GM19043 (cell line): ENCODE measurements at regions not wholly inside any gene's neighbourhood (a gene's known extent, or its start where the extent isn't known, plus 50 kb on each side); places are given as distances from the start of the nearest gene placed in this dataset.
"Not testable (repeated sequence)": the region's sequence is repeated elsewhere in the genome, so short reads cannot be mapped to it uniquely, and the experiment has no call there.

Experiments used
- ATAC-seq: cut with Tn5 transposase; IDR thresholded peaks from one replicate; pipeline ENCODE4 v1.9.1; 2021; ENCODE audit warnings: low read depth; ENCODE audit not compliant: unreplicated experiment

DNA sequence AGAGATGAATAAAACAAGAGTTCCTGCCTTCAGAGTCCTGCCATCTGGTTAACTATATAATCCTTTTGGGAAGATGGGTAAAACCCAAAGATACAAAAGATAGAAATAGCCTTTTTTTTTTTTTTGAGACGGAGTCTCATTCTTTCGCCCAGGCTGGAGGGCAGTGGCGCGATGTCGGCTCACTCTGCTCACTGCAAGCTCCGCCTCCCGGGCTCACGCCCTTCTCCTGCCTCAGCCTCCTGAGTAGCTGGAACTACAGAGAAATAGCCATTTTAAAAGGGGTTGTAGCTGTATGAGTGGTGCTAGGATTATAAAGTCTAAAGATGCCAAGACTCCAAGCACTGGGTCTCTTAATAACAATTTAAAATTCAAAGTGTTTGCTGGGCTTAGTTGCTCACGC lies 97.2 kb downstream of the KDR start:
- ATAC-seq: no peak

DNA sequence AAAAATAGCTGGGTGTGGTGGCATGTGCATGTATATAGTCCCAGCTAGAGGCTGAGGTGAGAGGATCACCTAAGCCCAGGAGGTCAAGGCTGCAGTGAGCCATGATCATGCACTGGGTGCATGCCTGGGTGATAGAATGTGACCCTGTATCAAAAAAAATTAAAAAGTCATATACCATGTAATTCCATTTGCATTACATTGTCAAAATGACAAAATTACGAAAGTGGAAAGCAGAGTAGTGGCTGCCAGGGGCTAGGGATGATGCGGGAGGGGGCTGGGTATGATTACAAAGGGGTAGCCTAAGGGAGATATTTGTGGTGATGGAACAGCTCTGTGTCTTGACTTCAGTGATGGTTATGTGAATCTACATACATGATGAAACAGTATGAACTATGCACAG lies 97.8 kb downstream of the KDR start:
- no peak for ATAC-seq

DNA sequence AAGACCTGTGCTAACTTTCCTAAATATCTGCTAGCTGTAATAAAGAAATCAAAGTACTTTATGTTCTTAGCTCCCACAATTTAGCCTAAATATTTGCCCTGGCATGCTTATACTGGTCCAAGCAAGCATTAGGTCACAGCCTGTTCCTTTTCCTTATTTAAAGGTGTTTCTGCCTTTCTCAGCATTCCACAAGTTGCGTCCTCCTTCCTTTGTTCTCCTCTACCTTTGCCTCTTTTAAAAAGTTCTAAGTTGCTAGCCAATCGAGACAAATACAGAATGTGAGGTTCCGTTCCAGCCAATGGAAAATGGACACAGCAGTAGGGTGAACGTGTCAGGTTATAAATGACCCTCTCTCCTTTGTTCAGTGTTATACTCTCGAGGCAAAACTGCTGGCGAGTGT lies 99.9 kb downstream of the KDR start:
- ATAC-seq: not testable (repeated sequence)

DNA sequence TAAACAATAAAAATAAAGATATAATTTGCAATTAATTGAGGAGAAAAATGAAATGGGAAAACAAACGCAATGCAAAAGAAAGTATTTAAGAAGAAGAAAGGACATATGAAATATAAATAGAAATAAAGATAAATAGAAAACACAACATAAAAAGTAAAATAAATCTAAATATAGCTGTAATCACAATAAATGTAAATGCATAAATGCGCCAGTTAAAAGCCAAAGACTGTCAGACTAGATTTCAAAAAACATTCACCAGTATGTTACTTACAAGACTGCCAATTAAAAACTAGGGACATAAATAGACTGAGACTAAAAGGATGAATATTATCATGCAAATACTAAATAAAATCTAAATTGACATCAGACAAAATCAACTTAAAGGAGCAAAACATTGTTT lies 102.4 kb downstream of the KDR start:
- ATAC-seq: no peak

DNA sequence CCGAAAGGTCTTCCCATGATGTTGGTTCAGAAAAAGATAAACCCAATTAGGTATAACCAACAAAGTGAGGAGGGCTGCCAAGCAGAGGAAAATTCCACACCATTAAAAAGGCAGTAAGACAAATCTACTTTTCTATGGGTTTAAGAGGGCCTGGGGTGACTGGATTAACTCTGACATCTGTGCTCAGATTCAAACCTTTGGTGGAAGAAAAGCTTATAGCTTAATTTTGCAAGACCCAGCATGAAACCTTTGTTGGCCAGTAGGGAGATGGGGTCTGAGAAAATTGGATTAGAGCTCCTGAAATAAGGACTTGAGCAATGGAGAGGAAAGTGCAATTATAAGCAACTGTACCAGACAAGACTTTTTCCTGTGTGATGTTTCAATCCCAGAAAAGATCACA lies 104.2 kb downstream of the KDR start:
- ATAC-seq: no peak

DNA sequence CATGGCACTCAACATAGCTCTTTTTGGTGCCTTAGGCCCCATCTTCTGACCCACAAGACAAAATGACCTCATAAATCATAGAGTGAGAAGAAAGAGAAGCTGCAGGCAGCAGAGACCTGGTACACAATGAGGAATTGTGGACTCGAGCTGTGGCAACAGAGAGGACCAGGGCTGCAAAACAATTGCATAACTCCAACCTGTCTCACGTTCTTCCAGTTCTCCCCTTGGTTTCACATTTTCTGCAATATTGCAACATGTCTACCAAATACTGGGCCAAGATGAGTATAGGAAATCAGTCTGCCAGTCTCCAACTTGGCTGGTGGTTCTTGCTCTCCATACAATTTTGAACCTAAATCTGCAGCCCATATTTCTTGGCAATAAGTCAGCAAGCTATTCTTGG lies 105.3 kb downstream of the KDR start:
- ATAC-seq: no peak

DNA sequence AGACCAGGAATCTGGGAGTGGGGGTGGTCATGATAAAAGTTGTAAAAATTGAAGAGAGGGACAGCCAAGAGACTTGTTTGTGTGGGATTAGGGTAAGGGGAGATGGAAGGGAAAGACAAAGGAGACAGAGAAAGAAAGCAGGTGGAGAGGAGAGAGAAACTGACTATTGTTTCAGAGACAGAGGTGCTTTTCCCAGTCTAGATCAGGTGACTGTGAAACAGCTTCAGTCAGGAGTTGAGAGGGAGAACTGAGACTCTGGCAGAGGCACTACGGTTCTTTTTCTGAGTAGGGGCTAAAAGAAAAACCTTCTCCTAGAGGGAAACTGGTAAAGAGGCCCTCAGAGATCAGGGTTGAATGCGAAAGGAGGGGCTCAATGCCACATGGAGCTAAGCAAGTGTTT lies 106.4 kb downstream of the KDR start:
- no peak for ATAC-seq

DNA sequence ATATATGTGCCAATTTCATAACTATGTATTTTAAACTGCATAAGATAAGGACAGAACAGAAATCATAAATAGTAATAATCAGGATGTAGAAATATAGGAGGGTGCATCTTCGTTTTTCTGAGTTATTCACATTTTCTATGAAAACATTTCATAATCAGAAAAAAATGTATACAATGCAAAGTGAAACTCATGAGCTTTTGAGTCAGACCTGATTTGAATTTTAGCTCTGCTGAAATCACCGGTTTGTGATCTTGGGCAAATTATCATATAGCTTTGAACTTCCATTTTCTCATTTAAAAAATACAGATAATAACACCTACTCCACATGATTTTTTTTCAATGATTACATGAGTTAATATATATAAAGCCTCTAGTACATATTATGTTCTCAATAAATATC lies 106.9 kb downstream of the KDR start:
- no peak for ATAC-seq

DNA sequence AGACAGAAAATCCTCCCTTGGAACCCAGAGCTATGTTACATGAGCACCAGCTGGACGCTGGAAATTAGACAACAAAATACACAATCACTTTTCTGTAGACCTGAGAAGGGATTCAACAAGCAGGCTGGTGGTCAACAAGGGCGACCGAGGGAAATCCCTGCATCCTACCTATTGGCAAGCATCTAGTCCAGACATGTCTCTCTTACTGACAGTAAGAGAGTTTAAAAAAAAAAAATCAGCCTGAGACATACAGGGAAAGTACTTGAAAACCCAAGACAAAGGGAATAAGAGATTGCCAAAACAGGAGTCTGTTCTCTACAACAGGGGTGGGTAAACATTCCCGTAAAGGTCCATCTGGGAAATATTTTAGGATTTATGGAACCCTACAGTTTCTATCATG lies 108.0 kb downstream of the KDR start:
- ATAC-seq: no peak

DNA sequence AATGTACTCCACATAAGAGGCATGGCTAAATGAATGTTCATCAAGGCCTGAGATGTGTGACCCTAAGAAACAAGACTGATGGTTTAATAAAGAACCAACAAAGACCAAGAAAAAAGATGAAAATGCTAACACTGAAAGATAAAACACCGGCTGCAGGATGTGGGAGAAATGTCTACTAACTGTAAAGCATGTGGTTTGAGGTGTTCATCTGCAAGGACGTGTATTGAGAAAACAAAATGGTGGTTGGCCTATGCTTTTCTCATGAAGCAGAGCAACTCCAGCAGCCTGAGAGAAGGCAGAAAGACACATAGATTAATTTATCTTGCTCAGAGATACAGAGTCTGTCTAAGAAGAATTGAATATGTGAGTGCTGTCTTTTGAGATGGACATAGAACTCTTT lies 109.3 kb downstream of the KDR start:
- ATAC-seq: no peak

DNA sequence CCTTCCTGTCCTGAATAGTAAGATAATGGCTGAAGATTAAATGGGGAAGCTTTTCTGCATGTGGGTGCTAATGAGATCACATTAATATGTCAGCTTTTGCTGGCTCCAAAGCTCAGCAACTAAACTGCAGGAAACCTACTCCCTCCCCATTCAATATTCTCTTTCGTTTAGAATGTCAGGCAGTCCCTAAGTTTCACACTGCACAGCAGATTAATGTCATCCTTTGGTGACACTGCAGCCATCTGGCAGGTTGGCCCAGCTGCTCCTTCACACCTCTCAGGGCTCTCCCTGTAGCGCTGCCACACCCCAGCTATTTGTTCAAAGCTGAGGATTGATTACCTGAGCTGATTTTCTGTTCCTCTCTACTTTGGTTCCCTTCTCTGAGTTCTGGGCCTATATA lies 110.5 kb downstream of the KDR start:
- no peak for ATAC-seq

DNA sequence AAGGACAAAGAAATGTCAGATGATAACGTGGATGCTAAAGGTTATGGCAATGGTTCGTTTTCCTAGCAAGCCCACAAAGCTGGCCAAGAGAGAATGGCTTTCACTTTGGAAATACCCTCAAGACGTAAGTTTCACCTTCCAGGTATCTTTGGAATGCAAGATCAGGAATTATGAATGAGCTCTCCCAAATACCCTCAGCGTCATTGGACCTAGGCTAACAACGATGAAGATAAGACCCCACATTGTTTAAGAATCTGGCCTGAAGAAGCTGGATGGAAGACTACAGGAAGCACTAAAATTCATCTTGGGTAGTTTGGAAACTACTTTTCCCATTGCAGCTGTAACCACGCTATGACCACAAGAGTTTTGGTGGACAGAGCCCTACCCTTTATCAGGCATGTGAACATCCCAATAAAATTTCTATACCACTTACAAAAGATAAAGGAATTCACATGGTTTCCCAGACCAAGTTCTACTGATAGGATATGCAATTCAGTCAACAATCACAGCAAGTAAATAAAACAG lies 111.9 kb downstream of the KDR start:
- no peak for ATAC-seq

DNA sequence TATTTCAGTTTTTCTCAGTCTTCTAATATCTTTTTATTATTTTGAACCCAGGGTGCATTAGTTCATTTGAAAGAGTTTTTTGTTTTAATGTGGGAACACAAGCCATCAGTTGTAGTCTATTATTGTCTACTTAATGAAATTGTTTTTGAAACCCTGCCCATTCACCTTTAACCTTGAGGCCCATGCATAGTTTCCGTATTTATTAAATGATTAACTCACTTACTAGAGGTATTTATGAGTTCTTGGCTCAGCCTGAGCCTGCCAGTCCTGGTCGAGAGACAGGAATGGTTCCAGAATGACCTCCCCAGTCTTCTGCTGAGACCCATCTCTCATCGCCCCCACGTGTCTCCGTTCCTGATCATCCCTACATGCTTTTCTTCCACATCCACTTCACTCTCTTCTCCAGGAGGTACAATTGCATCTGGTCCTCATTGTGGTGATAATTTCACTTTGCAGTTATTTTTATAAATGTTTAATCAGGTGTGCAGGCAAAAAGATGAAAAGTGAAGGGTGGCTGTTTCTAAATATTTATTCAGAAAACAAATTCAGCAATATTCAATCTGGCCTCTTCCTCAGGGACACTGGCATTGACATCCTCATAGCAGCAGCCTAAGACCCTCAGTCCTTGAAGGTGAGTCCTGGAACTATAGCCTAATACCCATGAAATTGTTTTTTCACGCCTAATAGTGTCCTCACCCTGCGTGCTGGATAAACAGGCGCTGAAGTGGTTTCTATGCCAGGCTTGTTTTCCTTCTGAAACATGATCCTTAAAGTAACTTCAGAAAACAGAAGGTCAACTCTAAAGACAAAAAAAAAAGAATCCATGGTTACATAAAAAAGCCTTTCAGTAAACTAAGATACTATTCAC lies 112.8 kb downstream of the KDR start:
- ATAC-seq: no peak

DNA sequence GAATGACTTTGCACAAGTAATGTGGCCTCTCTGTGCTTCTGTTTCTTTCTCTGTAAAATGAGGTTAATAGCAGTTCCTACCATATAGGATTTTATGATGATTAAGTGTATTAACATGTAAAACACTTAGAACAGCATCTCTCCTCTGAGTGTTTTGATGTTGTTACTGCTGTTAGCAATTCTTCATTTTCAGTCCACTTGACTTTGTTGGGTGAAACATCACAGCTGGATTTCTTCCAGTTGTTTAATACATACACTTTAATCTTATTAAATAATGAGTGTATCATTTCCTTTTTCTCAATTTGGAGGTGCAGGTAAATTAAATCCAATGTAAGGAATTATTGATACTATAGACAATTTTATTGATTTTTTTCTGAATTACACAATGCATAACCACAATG lies 113.6 kb downstream of the KDR start:
- ATAC-seq: no peak

DNA sequence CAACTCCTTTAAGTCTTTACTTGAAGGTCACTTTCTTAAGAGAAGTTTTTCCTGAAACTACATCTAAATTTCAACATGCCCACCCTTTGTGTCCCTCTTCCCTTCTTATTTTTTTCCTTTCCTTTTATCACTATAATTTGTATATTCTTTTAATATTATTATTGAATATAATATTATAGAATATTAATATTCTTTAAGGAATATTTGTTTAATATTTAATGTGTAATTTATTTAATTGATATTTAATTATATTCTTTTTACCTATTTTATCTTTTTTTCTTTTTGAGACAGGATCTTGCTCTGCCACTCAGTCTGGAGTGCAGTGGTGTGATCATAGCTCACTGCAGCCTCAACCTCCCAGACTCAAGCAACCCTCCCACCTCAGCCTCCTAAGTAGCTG lies 114.8 kb downstream of the KDR start:
- ATAC-seq: no peak

DNA sequence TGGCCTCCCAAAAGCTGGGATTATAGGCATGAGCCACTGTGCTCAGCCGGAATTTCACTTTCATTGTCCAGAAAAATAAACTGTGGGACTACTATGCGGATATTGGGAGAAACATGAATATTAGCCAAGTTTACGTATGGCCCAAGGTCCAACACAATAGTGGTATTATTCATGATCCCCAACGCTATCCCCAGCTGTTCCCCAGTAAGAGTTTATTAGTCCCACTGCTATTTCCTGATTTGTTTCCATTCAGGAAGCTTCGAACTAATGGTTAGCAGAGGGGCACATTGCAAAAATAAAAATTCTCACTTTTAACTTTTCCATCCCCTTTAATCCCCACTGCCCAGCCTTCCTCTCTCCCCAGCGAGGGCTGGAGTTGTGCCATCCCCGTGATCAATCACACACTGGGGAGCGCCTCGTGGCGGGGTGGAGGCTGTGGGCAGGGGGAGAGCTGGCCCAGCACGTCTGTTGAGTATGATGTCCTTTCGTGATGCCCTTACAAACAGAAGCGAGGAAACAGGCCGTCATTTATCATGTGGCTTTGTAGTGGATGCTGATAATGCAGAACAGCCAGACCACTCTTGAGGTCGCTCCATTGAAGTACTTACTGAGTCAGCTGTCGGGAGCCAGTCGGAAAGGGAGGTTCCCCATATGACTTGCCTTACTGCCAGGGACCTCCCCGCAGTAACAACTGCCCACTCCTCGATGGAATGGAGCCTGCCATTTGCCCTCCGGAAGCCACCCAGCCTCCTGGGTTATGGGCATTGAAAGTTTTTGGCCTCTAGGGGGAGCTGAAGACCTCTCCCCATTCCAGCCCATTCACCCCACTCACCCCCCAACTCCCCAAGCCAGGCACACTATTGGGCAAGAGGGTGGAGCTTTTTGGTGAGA lies 117.0 kb downstream of the KDR start:
- no peak for ATAC-seq

DNA sequence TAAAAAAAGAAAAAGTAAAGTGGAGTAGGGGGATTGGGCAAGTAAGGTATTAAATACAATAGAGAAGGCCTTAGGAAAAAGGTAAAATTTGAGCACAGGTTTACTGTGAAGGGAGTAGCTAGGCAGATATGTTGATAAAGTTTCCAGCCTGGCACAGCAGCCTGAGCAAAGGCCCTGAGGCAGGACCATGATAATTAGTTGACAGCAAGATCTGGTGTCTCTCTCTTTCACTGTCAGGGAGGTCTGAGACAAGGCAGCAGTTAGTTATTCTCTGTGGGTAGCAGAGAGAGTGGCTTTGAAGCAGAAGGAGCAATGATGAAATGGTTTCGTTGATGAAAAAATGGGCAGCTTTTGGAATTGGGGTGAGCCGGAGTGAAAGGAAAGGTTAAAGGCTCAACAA lies 119.5 kb downstream of the KDR start:
- ATAC-seq: no peak

DNA sequence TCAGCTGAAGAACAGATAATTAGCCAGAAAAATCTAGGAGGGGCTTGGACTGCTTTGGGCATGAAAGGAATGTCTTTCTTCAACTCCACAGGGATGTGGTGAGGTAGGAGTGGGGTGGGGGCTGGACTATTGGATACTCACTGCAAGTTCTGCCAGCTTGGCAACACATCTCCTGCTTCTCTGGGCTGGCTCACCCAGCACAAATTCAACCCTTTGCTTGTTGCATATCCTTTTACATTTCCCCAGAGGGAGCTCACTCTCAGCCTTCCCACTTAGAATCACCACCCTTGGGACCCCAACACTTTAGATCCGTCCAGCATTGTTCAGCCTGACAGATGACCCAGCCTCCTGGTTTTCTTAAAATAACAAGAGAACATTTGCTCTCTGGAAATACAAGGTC lies 120.6 kb downstream of the KDR start:
- no peak for ATAC-seq

DNA sequence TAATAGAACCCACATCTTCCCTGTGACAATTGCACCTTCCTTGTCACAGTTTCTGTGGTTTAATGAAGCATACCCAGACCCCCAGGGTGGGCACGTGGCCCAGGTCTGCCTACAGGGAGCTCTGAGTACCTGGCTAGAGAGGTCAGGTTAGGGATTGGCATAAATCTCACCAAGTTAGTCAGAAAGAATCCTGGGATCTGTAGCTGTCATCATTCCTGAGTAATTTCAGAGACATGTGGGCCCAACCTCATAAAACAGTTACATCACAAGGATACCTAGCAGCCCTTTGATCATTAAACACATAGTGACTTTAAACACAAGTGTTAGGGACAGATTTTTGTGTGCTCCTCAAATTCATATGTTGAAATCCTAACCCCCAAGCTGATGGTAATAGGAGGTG lies 123.0 kb downstream of the KDR start:
- ATAC-seq: no peak

DNA sequence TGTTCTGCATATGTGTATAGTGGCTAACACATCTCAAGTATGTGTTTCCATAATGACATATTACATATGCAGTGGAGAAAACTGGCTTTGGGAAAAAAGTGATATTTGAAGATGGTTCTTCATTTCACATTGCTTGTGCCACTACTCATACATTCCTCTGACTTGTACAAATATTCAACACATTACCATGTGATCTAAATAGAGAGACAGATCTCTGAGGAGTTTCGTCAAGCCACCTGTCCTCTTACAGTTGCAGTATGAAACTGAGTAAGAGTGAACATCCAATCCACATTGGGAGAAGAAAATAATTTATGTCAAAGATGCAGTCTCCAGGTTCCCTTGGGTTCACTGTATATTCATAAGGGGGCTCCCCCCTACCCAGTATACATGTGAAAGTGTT lies 123.9 kb downstream of the KDR start:
- no peak for ATAC-seq

DNA sequence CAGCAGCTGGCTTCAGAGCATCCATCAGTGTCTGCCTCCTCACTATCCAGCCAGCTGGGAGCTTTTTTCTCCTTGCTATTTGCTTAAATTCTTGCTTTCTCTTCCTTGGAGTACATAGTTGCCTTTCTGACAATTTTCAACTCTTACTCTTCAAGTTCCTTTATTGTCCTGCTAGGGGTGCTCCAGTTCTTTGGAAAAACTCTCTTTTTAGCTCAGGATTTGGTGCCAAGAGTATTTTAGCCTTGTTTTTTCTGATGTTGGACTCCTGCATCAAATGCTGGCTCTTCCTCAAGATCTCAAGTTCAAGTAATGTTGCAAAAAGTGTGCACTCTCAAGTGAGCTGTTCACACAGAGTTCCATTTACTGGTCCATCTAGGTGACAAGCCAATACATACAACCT lies 126.4 kb downstream of the KDR start:
- ATAC-seq: no peak
